ENCODE measurements at regions not wholly inside any gene's neighbourhood (a gene's known extent, or its start where the extent isn't known, plus 50 kb on each side); places are given as distances from the start of the nearest gene placed in this dataset.
"Not testable (repeated sequence)": the region's sequence is repeated elsewhere in the genome, so short reads cannot be mapped to it uniquely, and the experiment has no call there.

DNA sequence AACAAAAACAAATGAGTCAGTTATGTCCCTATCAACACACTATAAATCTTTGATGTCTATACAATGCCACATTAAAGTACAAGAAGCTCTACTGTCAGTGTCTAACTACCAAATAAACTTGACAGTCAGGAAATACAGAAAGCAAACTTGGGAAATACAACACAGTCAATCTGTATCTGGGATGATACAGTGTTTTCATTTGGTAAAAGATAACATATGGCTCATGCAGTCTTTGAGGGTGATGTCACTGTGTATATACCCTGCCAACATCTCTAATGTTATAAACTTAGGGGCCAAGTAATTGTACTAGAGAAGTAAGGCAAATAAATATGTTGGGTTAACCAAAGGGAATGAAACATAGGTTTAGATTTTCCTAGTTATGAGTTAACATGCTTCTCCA lies 552.5 kb upstream of the ADAMTS5 start:
- no peak for DNase-seq

DNA sequence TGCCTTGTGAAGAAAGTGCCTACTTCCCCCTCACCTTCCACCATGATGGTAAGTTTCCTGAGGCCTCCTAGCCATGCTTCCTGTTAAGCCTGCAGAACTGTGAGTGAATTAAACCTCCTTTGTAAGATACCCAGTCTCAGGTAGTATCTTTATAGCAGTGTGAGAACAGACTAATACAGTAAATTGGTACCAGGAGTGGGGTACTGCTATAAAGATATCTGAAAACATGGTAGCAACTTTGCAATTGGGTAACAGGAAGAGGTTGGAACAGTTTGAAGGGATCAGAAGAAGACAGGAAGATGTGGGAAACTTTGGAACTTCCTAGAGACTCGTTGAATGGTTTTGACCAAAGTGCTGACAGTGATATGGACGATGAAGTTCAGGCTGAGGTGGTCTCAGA lies 550.3 kb upstream of the ADAMTS5 start:
- DNase-seq: not testable (repeated sequence)

DNA sequence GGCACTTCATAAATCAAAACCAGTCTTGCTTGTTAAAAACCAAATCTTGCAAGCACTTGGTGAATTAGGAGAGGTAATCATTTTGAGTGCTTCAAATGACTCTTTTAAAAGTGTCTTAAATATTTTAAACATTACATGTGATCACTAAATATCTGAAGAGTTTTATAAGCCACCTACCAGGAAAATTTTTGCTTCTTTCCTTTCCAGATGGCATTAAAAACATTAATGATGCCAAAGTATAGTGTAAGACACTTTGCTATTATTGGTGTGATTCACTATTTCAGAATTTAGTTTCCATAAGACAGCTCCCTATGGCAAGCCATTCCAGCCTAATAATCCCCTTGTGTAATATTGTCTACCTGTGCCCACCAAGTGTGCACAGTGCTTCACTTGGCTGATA lies 548.8 kb upstream of the ADAMTS5 start:
- no peak for DNase-seq

DNA sequence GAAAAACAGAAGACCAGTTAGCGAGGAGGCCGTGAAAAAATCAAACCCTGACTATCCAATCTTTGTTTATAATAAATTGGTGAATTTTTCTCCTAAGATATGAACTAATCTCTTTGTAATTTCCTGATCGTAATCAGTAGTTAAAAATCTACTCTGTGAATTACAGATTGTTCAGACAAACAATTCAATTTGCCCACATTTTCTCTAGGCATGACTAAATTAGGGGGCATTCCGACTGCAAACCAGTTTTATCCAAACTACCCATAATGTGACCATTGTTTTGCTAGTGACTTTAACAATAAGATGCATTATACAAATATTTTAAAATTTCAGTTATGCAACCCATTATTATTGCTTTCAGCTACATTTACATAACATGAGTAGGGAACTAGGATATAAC lies 546.9 kb upstream of the ADAMTS5 start:
- no peak for DNase-seq

DNA sequence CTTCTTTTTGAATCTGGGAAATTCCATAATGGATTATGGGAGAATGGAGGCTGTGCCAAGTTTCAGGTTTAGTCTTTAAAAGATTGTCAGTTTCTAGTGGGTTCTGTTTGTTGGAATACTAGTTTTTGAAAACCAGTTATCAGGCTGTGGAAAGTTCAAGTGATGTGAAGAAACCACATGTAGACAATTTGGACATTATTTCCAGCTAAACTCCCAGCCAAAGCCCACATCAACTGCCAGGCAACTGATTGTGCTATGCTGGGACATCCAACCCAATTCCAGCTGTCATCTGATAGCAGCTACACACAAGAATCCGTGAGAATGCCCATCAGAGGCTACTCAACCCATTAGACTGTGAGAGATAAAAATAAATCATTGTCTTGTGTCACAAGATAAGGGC lies 546.1 kb upstream of the ADAMTS5 start:
- no peak for DNase-seq

DNA sequence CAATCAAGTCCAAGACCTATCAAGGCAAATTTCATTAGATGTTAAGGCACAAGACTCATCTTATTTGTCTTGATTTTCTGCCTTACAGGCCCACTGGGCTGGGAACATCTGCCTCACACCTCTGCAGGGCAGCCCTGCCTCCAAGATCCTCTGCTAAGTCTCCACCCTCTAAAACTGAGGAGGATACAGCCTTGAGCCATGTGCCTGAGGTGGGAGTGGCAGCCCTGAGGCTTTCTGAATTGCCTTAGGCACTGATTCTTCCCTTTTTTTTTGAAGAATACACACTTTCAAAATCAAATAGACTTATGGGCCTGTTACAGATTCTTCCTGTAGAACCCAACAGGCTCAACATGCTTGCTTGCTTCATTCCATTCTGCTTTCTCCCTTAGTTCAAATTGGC lies 544.3 kb upstream of the ADAMTS5 start:
- no peak for DNase-seq

DNA sequence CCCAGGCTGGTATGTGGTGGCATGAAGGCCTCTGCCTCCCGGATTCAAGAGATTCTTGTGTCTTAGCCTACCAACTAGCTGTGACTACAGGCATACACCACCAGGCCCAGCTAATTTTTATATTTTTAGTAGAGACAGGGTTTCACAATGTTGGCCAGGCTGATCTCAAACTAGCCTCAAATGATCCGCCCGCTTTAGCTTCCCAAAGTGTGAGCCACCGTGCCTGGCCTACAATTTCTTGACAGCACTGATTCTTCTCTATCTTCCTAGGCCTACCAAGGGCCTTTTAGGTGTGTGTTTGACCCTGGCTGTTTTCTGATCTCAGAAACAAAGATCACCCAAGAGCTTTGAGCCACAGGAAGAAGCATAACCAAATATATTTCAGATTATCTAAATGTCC lies 540.8 kb upstream of the ADAMTS5 start:
- DNase-seq: no peak

DNA sequence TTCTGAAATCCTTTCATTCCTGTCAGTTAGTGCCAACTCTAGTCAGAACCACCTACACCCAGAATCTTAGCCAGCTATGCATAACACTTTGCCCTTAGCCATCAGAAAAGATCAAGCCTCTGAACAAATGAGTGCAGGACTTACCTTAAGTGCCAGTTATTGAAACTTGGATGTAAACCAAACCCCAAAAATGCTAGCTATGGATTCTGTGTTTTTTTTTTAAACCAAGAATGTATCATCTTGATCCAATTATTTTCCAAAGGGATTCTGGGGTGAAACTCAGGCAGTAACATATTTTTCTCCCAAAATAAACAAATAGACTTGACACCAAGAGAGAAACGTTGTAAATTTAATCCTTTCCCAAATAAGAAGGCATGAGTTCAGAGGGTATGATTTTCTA lies 538.6 kb upstream of the ADAMTS5 start:
- no peak for DNase-seq

DNA sequence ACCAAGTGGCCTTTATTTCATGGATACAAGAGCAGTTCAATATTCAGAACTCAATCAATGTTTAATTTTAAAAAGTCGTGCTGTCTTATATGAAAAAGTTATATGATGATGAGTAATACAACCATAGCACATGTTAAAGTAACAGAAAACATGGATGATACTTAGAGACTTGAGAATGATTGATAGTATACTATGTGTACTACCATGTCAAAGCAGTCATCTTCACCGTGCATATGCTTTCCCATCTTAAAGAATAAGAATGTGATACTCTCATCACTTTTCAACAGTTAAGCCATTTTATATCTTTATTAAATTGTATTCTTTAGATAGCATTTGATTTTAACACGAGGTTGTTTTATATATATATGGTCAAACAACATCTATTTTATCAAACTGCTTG lies 535.9 kb upstream of the ADAMTS5 start:
- DNase-seq: no peak

DNA sequence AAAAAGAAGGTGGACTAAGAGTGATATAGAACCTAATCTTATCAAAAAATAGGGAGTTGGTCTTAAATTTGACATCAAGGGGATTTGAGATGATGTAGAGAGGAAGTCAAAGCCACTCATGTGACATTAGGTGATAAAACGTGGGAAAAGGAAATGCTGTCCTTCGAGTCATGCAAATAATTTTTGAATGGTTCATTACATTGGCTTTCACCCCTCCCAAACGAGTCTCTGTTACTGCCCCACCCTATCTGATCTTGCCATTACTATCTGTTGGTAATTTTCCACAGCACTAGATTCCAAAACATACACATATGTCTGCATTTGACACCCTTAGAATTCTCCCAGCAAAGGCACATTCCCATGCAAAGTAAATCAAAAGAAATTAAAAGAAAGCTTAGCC lies 531.1 kb upstream of the ADAMTS5 start:
- no peak for DNase-seq

DNA sequence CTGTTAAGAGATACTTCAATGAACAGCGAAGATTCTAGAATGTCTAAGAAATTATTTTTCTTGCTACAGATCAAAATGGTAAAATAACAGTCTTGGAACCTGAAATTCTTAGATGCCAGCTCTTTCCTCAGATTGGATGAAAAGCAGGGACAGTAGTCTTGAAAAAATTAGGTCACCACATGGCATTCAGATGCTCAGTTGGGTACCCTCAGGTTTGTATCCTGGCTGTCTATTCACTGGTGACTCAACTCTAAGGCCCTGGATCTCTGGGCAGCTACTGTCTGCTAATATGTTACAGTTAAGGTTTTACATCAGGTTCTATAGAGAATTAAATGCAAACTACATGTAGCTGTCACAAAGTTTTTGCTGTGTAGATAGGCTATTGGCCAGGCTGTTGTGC lies 528.9 kb upstream of the ADAMTS5 start:
- no peak for DNase-seq

DNA sequence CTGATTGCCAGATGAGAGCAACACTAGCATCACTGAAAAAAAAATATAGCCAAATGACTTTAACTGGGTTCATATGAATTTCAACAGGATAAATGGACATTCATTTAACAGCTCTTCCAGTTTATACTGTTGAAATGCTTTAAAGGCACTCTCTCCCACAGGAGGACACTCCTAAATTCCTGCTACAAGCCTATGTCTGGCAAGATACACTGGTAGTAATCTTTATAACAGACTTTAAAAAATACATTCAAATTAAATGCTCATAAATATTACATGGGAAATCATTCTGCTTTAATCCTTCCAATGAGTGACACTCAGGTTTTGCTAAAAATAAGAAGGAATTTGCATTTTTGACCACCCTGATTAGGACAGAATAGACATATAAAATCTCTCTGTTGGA lies 526.7 kb upstream of the ADAMTS5 start:
- no peak for DNase-seq

DNA sequence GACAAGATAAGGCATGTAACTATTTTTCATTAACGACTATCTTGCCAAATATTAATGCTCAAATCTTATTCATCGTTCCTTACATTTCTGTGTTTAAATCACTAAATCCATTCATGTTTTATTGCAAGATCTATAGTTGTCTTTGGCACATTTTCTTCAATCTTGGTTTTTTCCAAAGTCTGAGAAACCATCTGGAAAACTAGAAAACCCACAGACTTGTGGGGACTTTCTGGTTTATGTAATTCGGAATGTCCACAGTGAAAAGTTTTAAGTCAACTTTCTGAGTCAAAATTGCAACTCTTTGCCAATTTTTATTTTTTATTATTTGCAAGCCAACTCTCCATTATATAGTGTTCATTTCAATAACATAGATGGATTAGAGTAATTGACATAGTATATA lies 520.8 kb upstream of the ADAMTS5 start:
- no peak for DNase-seq

DNA sequence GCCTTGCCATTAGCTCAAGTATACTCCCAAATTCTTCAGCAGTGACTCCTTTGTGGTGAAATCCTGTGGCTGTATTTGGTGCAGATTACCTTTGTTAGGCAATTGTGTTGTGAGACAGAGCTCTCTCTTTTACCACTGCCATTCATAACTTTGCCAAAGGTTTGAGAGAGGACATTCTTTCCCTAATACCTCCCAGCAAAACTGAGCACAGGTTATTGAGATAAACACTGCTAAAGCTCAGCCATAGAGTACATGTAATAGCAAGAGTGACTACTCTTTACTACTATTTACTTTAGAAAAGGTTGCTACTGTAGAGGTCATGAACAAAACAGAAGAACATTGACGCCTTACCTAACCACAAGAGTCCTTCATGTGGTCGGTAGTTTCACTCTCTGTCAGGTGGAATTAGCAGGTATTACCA lies 514.0 kb upstream of the ADAMTS5 start:
- no peak for DNase-seq

DNA sequence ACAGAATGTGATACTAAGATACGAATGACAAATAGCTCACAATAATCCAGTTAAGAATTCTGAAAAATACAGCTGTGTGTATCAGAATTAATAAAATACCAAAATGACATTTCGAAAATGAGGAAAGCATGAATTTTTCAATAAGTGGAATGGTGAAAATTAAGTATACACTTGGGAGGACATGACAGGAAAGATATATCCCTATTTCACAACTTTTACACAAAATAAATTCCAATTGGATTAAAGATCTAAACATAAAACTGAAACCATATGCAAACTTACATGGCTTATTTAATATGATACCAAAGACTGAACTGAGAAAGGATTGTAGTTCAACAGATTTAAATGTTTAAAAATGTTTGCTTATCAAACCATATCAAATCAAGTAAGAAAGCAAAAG lies 510.4 kb upstream of the ADAMTS5 start:
- no peak for DNase-seq

DNA sequence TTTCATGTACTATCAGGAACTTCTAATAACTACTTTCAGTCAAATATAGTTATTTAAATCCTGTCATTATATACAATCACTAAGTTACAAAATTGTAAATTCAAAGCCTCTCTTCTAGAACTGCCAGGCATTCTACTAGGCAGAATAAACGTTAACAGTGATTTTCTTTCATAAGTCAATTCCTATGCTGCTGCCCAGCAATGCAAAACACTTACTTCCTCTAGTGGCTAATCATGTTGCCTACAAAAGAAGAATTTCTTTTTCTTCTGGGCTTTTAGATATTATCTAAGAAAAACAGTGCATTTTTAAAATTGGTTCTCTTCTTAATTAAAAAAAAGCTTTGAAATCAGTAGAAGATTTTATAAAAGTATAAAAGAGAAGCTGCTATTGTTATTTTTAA lies 509.8 kb upstream of the ADAMTS5 start:
- no peak for DNase-seq

DNA sequence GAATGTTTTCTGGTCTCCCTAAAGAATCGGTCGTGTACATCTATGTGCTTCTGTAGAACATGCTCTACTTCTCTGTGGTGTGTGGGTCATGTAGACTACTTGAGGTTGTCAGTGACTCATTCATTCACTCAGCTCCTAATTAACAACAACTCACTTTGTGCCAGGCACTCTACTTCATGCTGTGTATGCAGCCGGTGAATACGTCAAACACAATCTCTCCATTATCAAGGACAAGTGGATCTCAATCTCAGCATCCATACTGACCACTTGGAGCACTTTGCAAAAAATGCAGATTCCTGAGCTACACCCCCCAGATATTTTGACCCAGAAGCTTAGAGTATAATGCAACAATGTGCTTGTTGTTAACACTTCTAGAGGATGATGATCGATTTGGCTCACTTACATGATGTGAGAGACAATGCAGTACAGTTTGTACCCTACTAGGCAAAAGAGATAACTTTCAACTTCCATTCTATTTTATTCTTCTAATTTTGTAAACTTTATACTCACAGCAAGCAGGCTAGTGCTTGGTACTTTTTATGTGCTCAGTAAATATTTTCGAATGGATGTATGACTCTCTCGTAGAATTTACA lies 508.6 kb upstream of the ADAMTS5 start:
- no peak for DNase-seq

DNA sequence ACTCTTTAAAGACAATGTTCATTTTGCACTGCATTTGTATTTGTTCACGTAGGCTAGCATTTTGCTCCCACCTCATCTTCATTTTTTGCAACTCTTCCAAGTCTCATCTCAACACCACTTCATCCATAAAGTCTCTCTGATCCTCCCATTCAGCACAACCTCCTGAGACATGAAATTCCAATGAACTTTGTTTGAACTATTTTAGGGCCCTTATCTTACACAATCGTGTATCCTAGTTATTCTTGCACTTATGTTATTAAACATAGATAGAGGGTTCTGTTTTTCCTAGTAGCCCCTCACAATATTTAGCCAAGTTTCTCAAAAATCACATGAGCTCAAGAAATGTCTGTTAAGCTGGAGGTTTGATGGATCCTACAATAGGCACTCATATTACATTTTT lies 500.5 kb upstream of the ADAMTS5 start:
- no peak for DNase-seq

DNA sequence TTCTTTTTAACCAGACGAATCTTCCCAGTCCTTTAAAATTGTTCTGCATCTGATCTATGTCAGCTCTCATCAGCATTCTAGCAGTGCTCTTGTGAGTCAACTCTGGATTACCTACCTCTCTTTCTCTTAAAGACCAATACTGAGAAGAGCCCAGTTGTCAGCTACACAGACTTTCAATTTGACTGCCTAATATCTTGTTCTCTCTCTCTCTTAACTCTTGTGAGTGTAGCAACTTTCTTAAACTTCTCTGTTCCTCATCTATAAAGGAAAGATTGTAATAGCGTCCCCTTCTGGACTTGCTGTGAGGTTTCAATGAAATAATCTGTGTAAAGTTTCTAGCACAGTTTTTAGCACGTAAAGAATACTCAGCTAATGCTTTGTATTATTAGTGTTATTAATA lies 499.3 kb upstream of the ADAMTS5 start:
- no peak for DNase-seq

DNA sequence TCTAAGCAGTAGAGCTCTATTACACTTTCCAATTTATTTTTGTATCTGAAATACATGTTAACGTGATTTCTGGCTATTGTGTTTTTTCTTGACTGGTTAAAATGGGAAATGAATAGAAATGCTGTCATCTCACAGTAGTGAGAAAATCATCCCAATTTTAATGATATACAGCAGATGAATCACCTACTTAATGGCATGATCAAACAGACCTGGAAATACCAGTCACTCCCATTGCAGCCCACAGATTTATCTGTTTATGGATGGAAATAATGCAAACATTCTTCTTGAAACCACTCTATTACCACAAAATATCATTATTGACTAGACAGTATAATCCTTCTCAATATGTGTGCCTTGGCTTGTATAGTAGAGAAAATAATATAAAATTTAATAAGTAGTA lies 497.8 kb upstream of the ADAMTS5 start:
- no peak for DNase-seq

DNA sequence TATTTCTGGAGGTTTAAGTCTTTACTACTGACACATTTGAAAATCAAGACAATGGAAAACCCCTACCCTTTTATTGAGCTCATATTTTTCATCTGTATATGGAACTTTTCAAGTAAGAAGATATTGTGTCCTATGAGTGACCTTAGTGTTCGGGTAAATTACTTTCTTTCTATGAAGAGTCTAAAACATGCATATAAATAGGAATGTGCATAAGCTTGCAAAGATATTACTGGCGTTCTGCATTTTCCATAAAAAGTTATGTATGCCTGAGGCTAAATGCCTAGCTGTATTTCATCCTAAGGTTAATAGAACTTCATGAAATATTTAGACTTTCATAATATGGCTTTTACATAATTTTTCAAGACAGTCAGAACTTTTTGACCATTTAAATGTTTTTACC lies 495.8 kb upstream of the ADAMTS5 start:
- DNase-seq: no peak

DNA sequence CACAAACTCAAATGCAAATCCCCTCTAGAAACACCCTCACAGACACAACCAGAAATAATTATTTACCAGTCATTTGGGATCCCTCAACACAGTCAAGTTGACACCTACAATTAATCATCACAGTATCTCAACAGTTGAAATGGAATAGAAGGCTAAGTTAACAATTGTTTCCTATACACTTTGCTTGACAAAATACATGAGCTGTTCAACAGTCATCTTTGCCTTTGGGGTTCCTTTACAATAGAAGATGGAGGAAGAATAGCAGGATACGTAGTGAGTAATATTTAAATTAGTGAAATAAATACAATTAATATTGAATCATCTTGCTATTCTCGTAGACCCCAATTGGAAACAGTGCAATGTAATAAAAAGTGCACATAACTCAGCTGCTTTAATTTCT lies 487.3 kb upstream of the ADAMTS5 start:
- DNase-seq: no peak

DNA sequence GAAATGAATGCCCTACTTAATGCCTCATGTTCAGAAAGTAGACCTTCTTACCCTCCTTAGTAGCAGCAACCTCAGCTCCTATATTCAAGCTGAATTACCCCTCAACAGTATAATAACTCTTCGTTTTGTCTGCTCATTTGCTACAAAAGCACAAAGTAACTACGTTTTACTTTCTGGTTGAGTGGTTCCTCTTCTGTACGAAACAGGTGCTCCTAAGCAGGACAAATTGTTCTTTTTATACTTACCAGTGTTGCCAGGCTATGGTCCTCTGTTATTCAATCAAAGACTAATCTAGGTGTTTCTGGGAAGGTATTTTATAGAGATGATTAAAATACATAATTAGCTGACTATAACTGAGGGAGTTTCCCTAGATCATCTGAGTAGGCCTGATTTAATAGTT lies 484.2 kb upstream of the ADAMTS5 start:
- no peak for DNase-seq

DNA sequence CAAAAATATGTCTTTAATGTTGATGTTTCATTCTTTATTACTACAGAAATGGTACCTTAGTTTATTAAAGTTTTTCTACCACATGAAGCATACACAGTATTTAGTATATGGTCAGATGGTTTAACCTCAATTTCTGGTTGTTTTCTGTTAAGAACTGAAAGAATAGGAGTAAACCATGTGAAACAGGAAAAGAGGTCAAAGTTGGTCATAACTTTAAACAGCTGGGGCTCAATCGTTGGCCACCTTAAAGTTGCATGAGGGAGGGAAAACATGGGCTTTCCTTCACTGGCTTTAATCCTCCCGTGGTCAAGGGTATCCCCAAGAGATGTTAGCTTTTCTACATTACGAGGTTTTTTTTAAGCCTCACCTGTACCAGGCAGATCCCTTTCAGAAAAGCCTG lies 483.3 kb upstream of the ADAMTS5 start:
- DNase-seq: no peak

DNA sequence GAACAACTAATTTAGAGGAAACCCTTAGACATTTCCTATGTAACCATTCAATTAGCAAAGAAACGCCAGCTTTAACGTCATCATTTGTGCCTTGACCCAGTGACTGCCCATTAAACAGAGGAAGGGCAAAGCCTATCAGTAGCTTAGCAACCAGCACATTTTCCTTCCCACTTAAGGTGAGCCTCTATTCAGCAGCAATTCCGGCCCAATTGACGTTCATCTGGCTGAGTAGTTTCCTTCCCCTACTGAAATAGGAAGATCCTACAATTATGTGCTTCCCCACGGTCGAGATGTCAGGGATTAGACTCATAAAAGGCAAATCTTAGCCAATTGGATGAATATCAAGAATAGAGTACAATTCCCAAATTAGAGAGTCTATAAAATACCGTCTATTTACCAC lies 482.1 kb upstream of the ADAMTS5 start:
- peak; percentile 69 for DNase-seq

DNA sequence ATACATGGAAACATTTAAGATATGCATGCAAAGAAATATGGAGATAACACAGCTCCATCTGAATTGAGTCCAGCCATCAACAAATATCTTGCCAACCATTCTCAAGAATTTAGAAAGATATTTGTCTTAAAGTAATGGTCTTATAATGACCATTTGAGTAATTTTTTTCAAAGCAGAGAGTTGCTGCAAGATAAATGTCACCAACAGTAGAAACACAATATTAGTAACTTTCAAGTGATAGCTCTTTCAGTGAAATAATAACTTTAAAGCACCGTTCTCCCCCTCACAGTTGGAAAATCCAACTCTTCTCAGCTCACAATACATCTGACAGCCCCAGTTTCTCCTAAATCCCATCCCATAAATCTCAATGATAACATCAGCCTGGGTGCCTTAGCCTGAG lies 481.0 kb upstream of the ADAMTS5 start:
- no peak for DNase-seq
